NCI-H510A treated with DMSO at 0.1 percent for 48 hours (cell line): ENCODE measurements at regions not wholly inside any gene's neighbourhood (a gene's known extent, or its start where the extent isn't known, plus 50 kb on each side); places are given as distances from the start of the nearest gene placed in this dataset.
A peak's percentile ranks its signal among the peaks of the same experiment; 100 is the strongest.

Source experiments
- DNase-seq: peaks from one replicate; lab custom pipeline; 2025; lab: John Stamatoyannopoulos, UW

DNA sequence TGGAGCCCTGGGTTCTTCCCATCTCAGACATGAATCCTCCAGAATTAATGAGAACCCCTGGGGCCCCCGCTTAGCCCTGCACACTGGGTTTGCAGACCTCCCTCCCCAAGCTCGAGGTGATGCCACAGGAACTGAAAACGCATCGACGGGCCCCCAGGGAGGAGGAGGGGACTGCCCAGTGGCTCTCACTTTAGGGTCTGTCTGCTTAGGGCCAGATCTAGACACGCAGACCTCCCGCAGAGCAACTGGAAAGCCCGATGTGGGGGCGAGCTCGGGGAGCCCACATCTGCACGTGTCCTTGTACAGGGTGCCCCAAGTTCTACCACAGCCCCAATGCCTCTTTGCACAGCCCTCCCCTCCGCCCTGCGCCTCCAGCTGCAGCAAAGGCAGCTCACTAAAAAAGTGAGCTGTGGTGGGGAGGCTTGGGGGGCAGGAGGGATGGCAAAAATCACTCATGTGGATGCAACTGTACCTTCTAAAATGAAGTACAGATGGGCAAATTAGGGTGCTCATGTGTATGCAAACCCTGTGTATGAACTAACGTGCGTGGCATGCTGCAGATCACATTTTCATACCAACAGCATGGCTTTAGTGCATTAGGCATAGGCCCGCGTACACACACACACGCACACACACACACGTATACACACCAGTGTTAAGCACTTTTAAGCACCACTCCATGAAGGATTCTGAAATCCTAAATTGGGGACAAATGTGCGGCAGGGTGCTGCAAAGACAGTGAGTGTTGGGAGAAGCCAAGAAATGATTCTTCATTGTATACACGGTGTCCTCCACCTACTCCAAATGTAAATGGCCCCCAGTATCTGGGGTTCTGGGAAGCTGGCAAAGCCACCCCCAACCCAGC, 99.9 kb upstream of the MAP1LC3B2 start:
- no peak for DNase-seq

- DNase-seq: peak; percentile 50
Measured at GRCh38 chr12:116459916-116460663, 99.1 kb upstream of the MAP1LC3B2 start.

DNA sequence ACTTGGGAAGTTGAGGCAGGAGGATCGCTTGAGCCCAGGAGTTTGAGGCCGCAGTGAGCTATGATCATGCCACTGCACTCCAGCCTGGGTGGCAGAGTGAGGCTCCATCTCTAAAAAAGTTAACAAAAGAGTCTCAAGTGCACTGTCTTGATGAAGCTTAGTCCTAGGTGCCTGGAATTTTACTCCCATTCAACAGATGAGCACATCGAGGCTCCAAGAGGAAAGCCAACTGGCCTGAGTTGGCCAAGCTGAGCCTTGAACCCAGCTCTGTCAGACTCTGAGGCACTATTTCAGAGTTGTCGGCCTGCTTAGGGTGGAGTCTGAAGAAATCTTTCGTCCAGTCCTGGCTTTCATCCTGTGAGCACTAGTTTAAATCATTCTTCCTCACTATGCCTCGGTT, 98.1 kb upstream of the MAP1LC3B2 start:
- DNase-seq: no peak

- DNase-seq: no peak
Measured at GRCh38 chr12:116463366-116463765, 95.8 kb upstream of the MAP1LC3B2 start.

DNA sequence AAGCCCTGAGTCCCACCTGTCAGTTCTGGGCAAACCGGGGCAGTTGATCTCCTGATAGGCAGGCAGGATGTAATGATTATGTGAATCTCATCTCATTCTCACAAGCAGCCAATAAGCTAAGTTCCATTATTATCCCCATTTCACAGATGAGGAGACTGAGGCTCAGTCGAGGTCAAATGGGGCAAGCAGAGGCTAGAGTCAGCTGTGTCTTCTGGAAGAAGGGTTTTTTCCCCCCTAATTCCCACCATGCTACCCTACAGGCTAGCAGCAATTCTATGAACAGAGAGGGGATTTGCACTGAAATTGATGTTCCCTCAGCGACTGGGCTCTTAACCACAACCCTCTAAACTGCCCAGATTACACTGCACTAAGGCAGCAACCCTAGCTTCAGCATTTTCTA, 93.8 kb upstream of the MAP1LC3B2 start:
- DNase-seq: no peak

DNA sequence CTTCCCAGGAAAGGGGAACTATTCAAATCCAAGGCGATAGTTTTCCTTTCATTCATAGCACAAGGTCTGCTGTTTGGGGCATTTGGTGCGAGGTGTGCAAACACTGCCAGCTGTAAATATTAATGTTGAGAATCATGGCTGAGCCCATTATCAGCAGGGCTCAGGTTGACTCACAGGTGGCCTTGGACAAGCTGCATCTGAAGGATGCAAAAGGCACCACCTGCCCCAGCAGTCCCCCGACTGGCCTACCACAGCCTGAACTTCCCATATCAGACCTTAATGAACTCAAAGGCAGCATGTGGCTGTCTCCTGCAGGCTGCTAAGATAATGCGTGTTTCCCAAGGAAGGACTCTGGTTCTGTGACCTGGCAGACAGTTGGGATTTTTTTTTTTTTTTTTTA, 93.3 kb upstream of the MAP1LC3B2 start:
- DNase-seq: no peak

GRCh38 chr12:116466536-116466935, 92.6 kb upstream of the MAP1LC3B2 start:
- no peak for DNase-seq

GRCh38 chr12:116469344-116469743, 89.8 kb upstream of the MAP1LC3B2 start:
- DNase-seq: no peak

GRCh38 chr12:116471544-116471943, 87.6 kb upstream of the MAP1LC3B2 start:
- no peak for DNase-seq

- no peak for DNase-seq
Measured at GRCh38 chr12:116472193-116472592, 87.0 kb upstream of the MAP1LC3B2 start.

GRCh38 chr12:116473416-116473815, 85.8 kb upstream of the MAP1LC3B2 start:
- DNase-seq: no peak

- no peak for DNase-seq
Measured at GRCh38 chr12:116474331-116474730, 84.8 kb upstream of the MAP1LC3B2 start.

DNA sequence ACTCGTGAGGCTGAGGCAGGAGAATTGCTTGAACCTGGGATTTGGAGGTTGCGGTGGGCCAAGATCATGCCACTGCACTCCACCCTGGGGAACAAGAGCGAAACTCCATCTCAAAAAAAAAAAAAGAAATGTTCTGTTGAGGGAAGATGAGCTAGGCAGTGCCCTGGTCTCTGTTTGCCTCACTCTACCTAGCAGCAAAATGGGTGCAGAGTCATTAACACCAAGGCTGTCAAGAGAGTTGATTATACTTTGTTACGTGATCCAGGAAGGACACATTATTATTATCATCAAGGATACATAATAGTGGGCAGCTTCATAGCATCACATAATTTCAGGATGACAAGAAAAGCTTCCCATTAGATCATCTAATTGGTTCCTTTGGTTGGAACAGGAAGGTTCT, 84.3 kb upstream of the MAP1LC3B2 start:
- DNase-seq: no peak

- no peak for DNase-seq
Measured at GRCh38 chr12:116476227-116476822, 82.9 kb upstream of the MAP1LC3B2 start.

DNA sequence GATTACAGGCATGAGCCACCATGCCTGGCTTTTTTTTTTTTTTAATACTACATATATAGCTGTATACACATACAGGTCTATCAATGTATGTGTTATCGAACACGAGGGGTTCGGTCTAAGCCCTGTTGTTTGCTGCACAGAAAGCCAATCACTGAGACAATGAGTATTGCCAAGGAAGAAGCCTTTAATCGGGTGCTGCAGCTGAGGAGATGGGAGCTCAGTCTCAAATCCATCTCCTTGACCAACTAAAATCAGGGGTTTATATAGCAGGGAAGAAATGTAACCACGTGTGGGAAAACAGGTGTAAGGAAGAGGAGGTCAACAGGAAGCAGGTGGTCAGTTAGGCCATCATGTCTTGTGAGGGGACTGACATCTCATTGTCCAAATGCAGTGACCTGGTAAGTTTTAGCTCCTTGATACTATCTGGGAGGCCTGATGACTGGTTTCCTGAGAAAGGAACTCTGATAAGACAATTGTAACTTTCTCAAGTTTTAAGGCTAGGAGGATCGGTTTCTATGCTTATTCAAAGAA, 80.9 kb upstream of the MAP1LC3B2 start:
- DNase-seq: no peak

DNA sequence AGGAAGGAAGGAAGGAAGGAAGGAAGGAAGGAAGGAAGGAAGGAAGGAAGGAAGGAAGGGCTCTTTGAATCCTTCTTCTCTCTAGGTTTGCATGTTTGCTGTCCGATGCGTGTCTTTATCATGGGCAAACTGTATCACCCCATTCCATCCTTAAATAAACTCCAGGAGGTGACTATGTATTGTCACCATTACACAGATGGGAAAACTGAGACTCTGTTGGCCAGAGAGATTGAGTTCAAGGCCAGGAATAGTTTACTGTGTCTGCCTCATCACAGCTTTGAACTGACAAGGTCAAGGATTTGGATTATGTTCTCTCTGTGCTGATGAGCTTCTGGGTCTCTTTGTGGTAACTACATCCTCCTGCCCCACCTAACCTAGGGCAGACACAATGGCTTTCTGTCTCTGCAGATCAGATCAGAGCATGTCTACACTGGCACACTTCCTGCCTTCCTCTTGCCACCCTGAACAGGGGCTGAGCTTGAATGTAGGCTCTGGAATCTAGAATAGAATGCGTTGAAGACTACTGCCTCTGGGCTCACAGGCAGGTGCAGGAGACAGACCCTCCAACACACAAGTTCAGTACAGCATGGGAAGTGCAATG, 78.9 kb upstream of the MAP1LC3B2 start:
- DNase-seq: no peak

GRCh38 chr12:116481726-116482125, 77.5 kb upstream of the MAP1LC3B2 start:
- no peak for DNase-seq

GRCh38 chr12:116482179-116482578, 77.0 kb upstream of the MAP1LC3B2 start:
- DNase-seq: no peak

DNA sequence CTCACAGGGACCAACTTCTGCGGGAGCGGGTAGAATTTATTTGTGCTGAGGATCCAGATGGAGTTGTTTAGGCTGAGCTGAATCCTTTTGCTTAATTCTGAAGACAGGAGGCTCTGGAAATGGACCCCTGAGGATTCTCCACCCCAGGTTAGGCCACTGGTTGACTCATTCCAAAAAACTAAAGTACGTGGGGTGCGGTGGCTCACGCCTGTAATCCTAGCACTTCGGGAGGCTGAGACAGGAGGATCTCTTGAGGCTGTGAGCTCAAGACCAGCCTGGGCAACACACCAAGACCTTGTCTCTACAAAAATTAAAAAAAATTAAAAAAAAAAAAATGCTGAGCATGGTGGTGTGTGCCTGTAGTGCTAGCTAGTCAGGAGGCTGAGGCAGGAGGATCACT, 76.3 kb upstream of the MAP1LC3B2 start:
- DNase-seq: no peak

- no peak for DNase-seq
Measured at GRCh38 chr12:116483959-116484750, 75.0 kb upstream of the MAP1LC3B2 start.

DNA sequence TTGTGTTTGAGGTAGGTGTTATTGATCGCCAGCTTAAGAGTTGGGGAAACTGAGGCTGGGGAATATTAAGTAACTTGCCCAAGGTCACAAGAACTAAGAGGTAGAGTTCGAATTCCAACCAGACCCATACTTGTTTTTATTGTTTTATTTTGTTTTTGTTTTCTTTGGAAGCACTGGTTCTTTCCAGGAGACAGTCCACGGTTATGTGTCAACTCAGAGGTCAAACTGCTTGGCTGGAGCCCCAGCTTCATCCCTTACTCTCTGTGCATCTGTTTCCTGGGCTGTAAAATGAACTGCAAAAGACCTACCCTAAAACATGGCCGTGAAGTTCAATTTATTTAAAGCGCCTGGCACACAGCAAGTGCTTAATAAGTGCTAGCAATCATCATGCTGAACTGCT, 74.4 kb upstream of the MAP1LC3B2 start:
- DNase-seq: no peak
